ENCODE measurements at regions not wholly inside any gene's neighbourhood (a gene's known extent, or its start where the extent isn't known, plus 50 kb on each side); places are given as distances from the start of the nearest gene placed in this dataset.

GRCh38 chrX:8873102-8873501 is 71.9 kb upstream of the FAM9A start:
- TF ChIP-seq CTCF (IDR thresholded peaks at IDR 0.05; ENCODE audit: extremely low read depth, missing control alignments): no peak
- DNase-seq (ENCODE audit: low spot score): no peak

GRCh38 chrX:8870411-8870810 is 69.2 kb upstream of the FAM9A start:
- no peak for DNase-seq (ENCODE audit: low spot score)
- no peak for TF ChIP-seq CTCF (IDR thresholded peaks at IDR 0.05; ENCODE audit: extremely low read depth, missing control alignments)

- DNase-seq (ENCODE audit: low spot score): no peak
- no peak for TF ChIP-seq CTCF (IDR thresholded peaks at IDR 0.05; ENCODE audit: extremely low read depth, missing control alignments)
Measured at GRCh38 chrX:8869812-8870211, 68.6 kb upstream of the FAM9A start.

GRCh38 chrX:8868906-8869305 is 67.7 kb upstream of the FAM9A start:
- DNase-seq (ENCODE audit: low spot score): no peak
- TF ChIP-seq CTCF (IDR thresholded peaks at IDR 0.05; ENCODE audit: extremely low read depth, missing control alignments): no peak

DNA sequence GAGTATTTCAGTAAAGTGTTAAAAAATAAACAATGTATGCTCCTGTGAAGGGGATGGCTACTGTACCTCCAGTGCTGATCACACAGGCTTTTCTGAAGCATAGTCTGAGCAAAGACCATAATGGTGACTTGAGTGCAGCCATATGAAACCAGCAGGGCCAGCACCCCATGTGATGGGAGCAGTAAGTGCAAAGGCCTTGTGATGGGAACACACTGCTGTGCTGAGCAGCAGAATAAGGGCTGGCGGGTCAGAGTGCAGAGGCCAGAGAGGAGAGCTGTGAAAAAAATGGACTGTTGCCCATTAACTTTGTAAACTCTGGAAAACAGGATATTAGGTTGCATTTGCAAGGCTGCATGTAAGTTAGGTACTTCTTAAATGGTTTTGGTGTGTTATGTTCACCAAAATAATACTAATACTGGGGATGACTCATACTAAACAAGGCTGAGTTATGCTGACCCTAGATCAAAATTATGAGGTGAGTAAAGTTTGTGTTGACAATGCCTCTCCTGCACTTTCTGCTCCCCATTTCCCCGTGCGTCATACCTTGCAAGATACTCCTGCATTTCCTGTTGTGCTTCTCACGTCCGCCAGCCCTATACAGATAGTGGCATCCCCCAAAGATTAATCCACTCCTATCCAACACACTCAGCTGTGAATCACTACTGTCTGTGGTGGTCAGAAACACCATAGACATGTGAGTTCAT is 67.0 kb upstream of the FAM9A start:
- TF ChIP-seq CTCF (IDR thresholded peaks at IDR 0.05; ENCODE audit: extremely low read depth, missing control alignments): no peak
- no peak for DNase-seq (ENCODE audit: low spot score)

DNA sequence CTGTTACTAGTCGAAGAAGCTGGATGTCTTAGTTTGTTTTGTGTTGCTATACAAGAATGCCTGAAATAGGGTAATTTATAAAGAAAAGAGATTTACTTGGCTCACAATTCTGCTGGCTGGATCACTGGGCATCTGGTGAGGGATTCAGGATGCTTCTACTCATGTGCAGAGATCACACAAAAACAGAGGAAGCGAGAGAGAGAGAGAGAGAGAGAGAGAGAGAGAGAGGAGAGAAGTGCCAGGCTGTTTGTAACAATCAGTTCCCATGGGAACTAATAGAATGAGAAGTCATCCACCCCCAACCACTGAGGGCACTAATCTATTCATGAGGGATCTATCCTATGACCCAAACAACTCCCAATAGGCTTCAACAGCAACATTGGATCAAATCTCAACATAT is 66.2 kb upstream of the FAM9A start:
- DNase-seq (ENCODE audit: low spot score): no peak
- no peak for TF ChIP-seq CTCF (IDR thresholded peaks at IDR 0.05; ENCODE audit: extremely low read depth, missing control alignments)

GRCh38 chrX:8864161-8864560 is 63.0 kb upstream of the FAM9A start:
- TF ChIP-seq CTCF (IDR thresholded peaks at IDR 0.05; ENCODE audit: extremely low read depth, missing control alignments): no peak
- no peak for DNase-seq (ENCODE audit: low spot score)
